ENCODE measurements at regions not wholly inside any gene's neighbourhood (a gene's known extent, or its start where the extent isn't known, plus 50 kb on each side); places are given as distances from the start of the nearest gene placed in this dataset.
"Not testable (repeated sequence)": the region's sequence is repeated elsewhere in the genome, so short reads cannot be mapped to it uniquely, and the experiment has no call there.

DNA sequence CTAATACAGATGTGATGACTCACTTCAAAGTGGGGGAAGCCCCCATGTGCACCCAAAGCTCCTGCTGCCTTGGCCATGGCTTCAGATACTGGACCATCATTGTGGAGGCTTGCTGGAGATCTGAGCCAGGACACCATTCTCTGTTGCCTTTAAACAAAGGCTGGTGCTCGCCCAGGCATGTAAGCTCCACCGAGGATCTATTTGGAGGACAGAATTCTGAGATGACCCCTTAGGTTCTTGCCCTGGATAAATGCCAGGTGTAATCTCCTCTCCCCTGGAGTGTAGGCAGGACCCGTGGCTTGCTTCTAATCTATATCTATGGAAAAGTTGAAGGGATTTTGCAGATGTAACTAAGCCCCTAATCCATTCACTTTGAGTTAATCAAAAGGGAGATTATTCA is 141.0 kb downstream of the UNC93B1 start:
- not testable (repeated sequence) for TF ChIP-seq CTCF (IDR thresholded peaks at IDR 0.05); POLR2A (IDR thresholded peaks at IDR 0.05); EP300 (IDR thresholded peaks at IDR 0.05; ENCODE audit: low read depth)
